GM18519 (cell line): ENCODE measurements at regions not wholly inside any gene's neighbourhood (a gene's known extent, or its start where the extent isn't known, plus 50 kb on each side); places are given as distances from the start of the nearest gene placed in this dataset.
"Not testable (repeated sequence)": the region's sequence is repeated elsewhere in the genome, so short reads cannot be mapped to it uniquely, and the experiment has no call there.

Experiments used
- ATAC-seq: cut with Tn5 transposase; IDR thresholded peaks from one replicate; pipeline ENCODE4 v1.9.1; 2021; ENCODE audit warnings: mild to moderate bottlenecking, moderate library complexity; ENCODE audit not compliant: unreplicated experiment, low FRiP score

GRCh38 chr5:68822796-68823195, 271.0 kb upstream of the SLC30A5 start:
- ATAC-seq = no peak

- no peak for ATAC-seq
These were observed 270.5 kb upstream of the SLC30A5 start for GRCh38 chr5:68823301-68823700.

- no peak for ATAC-seq
These were observed 263.4 kb upstream of the SLC30A5 start for GRCh38 chr5:68830377-68830898.

GRCh38 chr5:68834491-68834981, 259.3 kb upstream of the SLC30A5 start:
- no peak for ATAC-seq

GRCh38 chr5:68838157-68838718, 255.6 kb upstream of the SLC30A5 start:
- no peak for ATAC-seq

- ATAC-seq = no peak
These were observed 254.7 kb upstream of the SLC30A5 start for GRCh38 chr5:68839019-68839552.

- ATAC-seq = no peak
These were observed 250.0 kb upstream of the SLC30A5 start for GRCh38 chr5:68843624-68844364.

GRCh38 chr5:68845131-68845530, 248.7 kb upstream of the SLC30A5 start:
- ATAC-seq = no peak

- no peak for ATAC-seq
These were observed 247.0 kb upstream of the SLC30A5 start for GRCh38 chr5:68846828-68847227.

- no peak for ATAC-seq
These were observed 245.7 kb upstream of the SLC30A5 start for GRCh38 chr5:68848091-68848490.

- no peak for ATAC-seq
These were observed 244.7 kb upstream of the SLC30A5 start for GRCh38 chr5:68849103-68849502.

GRCh38 chr5:68849906-68850305, 243.9 kb upstream of the SLC30A5 start:
- no peak for ATAC-seq

- no peak for ATAC-seq
These were observed 232.7 kb upstream of the SLC30A5 start for GRCh38 chr5:68861099-68861498.

GRCh38 chr5:68862560-68862959, 231.3 kb upstream of the SLC30A5 start:
- ATAC-seq = no peak

- not testable (repeated sequence) for ATAC-seq
These were observed 228.6 kb upstream of the SLC30A5 start for GRCh38 chr5:68865192-68865591.

- no peak for ATAC-seq
These were observed 221.6 kb upstream of the SLC30A5 start for GRCh38 chr5:68872088-68872839.

GRCh38 chr5:68873198-68873597, 220.6 kb upstream of the SLC30A5 start:
- ATAC-seq = no peak

- ATAC-seq = no peak
These were observed 218.5 kb upstream of the SLC30A5 start for GRCh38 chr5:68875351-68875750.

GRCh38 chr5:68883436-68883835, 210.4 kb upstream of the SLC30A5 start:
- no peak for ATAC-seq

- no peak for ATAC-seq
These were observed 209.6 kb upstream of the SLC30A5 start for GRCh38 chr5:68884144-68884754.

- ATAC-seq = no peak
These were observed 208.9 kb upstream of the SLC30A5 start for GRCh38 chr5:68884883-68885282.
